HL-60 (cell line): ENCODE measurements at regions not wholly inside any gene's neighbourhood (a gene's known extent, or its start where the extent isn't known, plus 50 kb on each side); places are given as distances from the start of the nearest gene placed in this dataset.

Experiments
- DNase-seq, 2 experiments: peaks; one replicate each; pipeline ENCODE4 v3.0.0-alpha.2; 2010 to 2020; ENCODE audit warnings: low read depth in 1 of 2, low spot score in 1 of 2
- H3K27ac ChIP-seq: fragments of 250-450 bp; sonication (Bioruptor Pico); replicated peaks from 2 replicates; pipeline ENCODE4 v1.5.1; 2020; ENCODE audit warnings: mild to moderate bottlenecking, moderate library complexity
- H3K27me3 ChIP-seq: fragments of 250-450 bp; sonication (Bioruptor Pico); 2 replicates; pipeline ENCODE4 v1.5.1; 2021; ENCODE audit warnings: mild to moderate bottlenecking, moderate library complexity; ENCODE audit not compliant: insufficient read depth, poor library complexity, severe bottlenecking
- H3K4me3 ChIP-seq: replicated peaks from 2 replicates; pipeline ENCODE4 v1.5.1; 2011; ENCODE audit warnings: mild to moderate bottlenecking, control low read depth, low read length; ENCODE audit not compliant: insufficient read depth
- GABPA ChIP-seq: IDR thresholded peaks from 2 replicates; pipeline ENCODE4 v1.6.1; 2012; ENCODE audit warnings: low read depth
- POLR2AphosphoS5 ChIP-seq: IDR thresholded peaks from 2 replicates; pipeline ENCODE4 v1.6.1; 2012; ENCODE audit warnings: low read depth
- SPI1 ChIP-seq: IDR thresholded peaks from 2 replicates; pipeline ENCODE4 v1.6.1; 2012; ENCODE audit warnings: low read depth, mild to moderate bottlenecking, borderline replicate concordance
- TF ChIP-seq, protein P1 (sequence below): IDR thresholded peaks from 2 replicates; pipeline ENCODE4 v1.6.1; 2012; ENCODE audit warnings: low read depth; ENCODE audit not compliant: insufficient replicate concordance
- TF ChIP-seq, protein P2 (sequence below): IDR thresholded peaks from one replicate; pipeline ENCODE4 v1.5.1; 2011; ENCODE audit warnings: low read length, control low read depth, inconsistent platforms; ENCODE audit not compliant: insufficient read depth

DNA sequence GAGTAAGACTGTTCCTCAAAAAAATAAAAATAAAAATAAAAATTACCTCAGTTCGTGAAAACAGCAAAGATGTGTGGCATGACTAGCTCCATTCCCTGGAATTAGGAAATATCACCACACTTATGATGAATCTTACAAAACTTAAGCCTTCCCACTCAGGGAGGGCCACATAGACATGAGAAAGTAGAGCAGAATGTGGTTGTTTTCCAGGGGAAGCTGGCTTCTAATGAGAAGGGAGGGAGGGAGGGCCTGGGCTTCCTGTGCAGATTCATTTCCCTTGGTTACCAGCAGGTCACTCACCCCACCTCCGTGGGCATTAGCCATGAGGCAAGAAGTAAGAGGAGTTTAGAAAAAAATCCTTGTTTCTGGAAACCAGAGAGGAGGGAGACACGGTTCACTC lies 95.9 kb upstream of the RMDN2 start:
- DNase-seq, result peak; percentile 86 to 94
- H3K27me3 ChIP-seq, result no peaks in the 10 kb centered on the region
- TF ChIP-seq SPI1 (no peak), GABPA (no peak), POLR2AphosphoS5 (no peak)
- TF ChIP-seq, protein P1, sequence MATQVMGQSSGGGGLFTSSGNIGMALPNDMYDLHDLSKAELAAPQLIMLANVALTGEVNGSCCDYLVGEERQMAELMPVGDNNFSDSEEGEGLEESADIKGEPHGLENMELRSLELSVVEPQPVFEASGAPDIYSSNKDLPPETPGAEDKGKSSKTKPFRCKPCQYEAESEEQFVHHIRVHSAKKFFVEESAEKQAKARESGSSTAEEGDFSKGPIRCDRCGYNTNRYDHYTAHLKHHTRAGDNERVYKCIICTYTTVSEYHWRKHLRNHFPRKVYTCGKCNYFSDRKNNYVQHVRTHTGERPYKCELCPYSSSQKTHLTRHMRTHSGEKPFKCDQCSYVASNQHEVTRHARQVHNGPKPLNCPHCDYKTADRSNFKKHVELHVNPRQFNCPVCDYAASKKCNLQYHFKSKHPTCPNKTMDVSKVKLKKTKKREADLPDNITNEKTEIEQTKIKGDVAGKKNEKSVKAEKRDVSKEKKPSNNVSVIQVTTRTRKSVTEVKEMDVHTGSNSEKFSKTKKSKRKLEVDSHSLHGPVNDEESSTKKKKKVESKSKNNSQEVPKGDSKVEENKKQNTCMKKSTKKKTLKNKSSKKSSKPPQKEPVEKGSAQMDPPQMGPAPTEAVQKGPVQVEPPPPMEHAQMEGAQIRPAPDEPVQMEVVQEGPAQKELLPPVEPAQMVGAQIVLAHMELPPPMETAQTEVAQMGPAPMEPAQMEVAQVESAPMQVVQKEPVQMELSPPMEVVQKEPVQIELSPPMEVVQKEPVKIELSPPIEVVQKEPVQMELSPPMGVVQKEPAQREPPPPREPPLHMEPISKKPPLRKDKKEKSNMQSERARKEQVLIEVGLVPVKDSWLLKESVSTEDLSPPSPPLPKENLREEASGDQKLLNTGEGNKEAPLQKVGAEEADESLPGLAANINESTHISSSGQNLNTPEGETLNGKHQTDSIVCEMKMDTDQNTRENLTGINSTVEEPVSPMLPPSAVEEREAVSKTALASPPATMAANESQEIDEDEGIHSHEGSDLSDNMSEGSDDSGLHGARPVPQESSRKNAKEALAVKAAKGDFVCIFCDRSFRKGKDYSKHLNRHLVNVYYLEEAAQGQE, result no peak
- TF ChIP-seq, protein P2, sequence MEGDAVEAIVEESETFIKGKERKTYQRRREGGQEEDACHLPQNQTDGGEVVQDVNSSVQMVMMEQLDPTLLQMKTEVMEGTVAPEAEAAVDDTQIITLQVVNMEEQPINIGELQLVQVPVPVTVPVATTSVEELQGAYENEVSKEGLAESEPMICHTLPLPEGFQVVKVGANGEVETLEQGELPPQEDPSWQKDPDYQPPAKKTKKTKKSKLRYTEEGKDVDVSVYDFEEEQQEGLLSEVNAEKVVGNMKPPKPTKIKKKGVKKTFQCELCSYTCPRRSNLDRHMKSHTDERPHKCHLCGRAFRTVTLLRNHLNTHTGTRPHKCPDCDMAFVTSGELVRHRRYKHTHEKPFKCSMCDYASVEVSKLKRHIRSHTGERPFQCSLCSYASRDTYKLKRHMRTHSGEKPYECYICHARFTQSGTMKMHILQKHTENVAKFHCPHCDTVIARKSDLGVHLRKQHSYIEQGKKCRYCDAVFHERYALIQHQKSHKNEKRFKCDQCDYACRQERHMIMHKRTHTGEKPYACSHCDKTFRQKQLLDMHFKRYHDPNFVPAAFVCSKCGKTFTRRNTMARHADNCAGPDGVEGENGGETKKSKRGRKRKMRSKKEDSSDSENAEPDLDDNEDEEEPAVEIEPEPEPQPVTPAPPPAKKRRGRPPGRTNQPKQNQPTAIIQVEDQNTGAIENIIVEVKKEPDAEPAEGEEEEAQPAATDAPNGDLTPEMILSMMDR, result no peak
- H3K4me3 ChIP-seq, result no peak overlapping the region
- H3K27ac ChIP-seq, result peak overlapping the region; percentile 65

DNA sequence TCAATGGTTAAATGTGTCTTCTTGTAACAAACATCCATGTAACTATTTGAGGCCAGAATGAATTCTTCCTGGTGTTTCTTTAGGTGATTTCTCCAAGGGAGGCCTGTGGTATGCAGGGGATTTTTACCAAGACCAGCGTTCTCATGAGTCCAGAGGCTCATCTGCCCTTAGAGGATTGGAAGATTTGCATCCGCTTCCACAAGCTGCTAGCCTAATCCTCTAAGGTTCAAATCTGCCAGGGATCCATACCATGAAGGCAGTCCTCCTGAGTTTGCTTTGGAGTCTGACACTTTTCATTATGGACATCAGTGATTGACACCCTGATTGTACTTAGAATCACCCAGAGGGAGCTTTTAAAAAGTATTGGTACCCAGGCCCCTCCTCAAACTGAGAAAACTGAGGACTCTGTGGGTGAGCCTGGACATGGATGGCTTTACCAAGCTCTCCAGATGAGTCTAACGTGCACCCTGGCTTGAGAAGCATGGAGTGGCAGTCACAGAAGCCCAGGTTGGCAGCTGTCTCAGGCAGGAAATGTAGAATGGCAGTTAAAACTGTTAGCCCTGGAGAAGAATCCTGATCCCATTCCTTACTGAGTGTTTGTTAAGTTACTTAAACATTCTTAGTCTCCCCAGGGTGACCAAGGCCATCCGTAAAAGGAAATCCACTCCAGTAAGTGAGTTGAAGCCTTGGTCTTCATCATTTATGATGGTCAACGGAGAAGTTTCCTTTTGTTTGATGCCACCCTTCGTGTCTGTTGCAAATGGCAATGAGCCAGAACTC lies 95.3 kb upstream of the RMDN2 start:
- no peak for DNase-seq
- no peak for TF ChIP-seq SPI1
- no peak for TF ChIP-seq POLR2AphosphoS5
- no peak for TF ChIP-seq GABPA
- TF ChIP-seq, protein P2, result no peak
- TF ChIP-seq, protein P1, result no peak
- H3K27me3 ChIP-seq, result no peaks in the 10 kb centered on the region
- H3K4me3 ChIP-seq, result no peak overlapping the region
- H3K27ac ChIP-seq, result peak overlapping the region; percentile 65

DNA sequence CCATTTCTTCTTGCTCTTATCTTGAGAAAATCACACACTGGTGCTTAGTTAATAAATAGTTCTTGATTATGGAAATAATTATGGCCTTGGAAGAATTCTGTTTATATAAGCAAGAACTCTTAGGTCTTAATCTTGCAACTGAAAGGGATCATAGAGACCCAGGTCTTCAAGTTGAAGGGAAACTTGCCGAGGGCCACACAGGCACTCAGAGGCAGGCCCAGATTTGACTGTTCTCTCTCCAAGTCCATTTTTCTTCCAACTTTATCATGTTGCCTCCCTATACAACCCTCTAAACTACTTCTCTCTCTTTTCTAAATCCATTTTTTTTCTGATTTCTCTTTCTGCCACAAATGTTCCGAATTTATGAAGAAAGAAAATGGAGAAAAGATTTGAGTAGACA lies 94.5 kb upstream of the RMDN2 start:
- no peaks in the 10 kb centered on the region for H3K27me3 ChIP-seq
- H3K27ac ChIP-seq, result 0 out of 2 replicates have a peak overlapping the region, but pooled peaks have one; percentile 23
- DNase-seq, result no peak
- H3K4me3 ChIP-seq, result no peak overlapping the region
- TF ChIP-seq, protein P2, result no peak
- TF ChIP-seq POLR2AphosphoS5, result no peak
- TF ChIP-seq, protein P1, result no peak
- TF ChIP-seq GABPA, result no peak
- no peak for TF ChIP-seq SPI1
